WTC11 (cell line): ENCODE measurements at regions not wholly inside any gene's neighbourhood (a gene's known extent, or its start where the extent isn't known, plus 50 kb on each side); places are given as distances from the start of the nearest gene placed in this dataset.
A peak's percentile ranks its signal among the peaks of the same experiment; 100 is the strongest.

Source experiments
- ATAC-seq: fragments of 200-7000 bp; cut with Tn5 transposase; 2 replicates; pipeline ENCODE4 v1.10.0; 2021; ENCODE audit warnings: mild to moderate bottlenecking, moderate library complexity
- CTCF ChIA-PET: fragments of 300-600 bp; sonication (Branson Sonifier 250); formaldehyde crosslinking; loops from one replicate; lab custom pipeline; 2021; ENCODE audit warnings: antibody characterized with exemption; lab: Charles Lee
- POLR2A ChIA-PET: fragments of 350-600 bp; sonication (Branson Sonifier 250); formaldehyde crosslinking; loops from one replicate; lab custom pipeline; 2021; ENCODE audit warnings: antibody characterized with exemption; lab: Charles Lee
- DNase-seq: peaks from one replicate; pipeline ENCODE4 v3.0.0; 2021; ENCODE audit warnings: low spot score
- H3K27ac Mint-ChIP-seq: 2 replicates; pipeline ENCODE4 v1.8.0; 2021; ENCODE audit warnings: mixed read lengths
- H3K27me3 Mint-ChIP-seq: 2 replicates; pipeline ENCODE4 v1.8.0; 2021; ENCODE audit warnings: low read depth, mild to moderate bottlenecking, moderate library complexity, mixed read lengths
- H3K36me3 Mint-ChIP-seq: 2 replicates; pipeline ENCODE4 v1.8.0; 2021; ENCODE audit warnings: mixed read lengths
- H3K4me1 Mint-ChIP-seq: 2 replicates; pipeline ENCODE4 v1.8.0; 2022; ENCODE audit warnings: mixed read lengths
- H3K4me3 Mint-ChIP-seq: 2 replicates; pipeline ENCODE4 v1.8.0; 2021; ENCODE audit warnings: mild to moderate bottlenecking, moderate library complexity, mixed read lengths
- H3K9me3 Mint-ChIP-seq: 2 replicates; pipeline ENCODE4 v1.8.0; 2021; ENCODE audit warnings: mixed read lengths
- ATF2 ChIP-seq: sonication (generic); formaldehyde crosslinking; IDR thresholded peaks from 2 replicates; pipeline ENCODE4 v1.8.1; 2022; ENCODE audit warnings: low read depth, missing genetic modification reagents, borderline replicate concordance
- CTCF ChIP-seq: fragments of 200-600 bp; IDR thresholded peaks from 2 replicates; pipeline ENCODE4 v1.8.0; 2022; ENCODE audit warnings: antibody characterized with exemption
- E2F5 ChIP-seq: sonication (generic); formaldehyde crosslinking; IDR thresholded peaks from 2 replicates; pipeline ENCODE4 v1.8.1; 2022; ENCODE audit warnings: mild to moderate bottlenecking, moderate library complexity, missing genetic modification reagents
- ELF4 ChIP-seq: sonication (generic); formaldehyde crosslinking; IDR thresholded peaks from 2 replicates; pipeline ENCODE4 v1.8.1; 2022; ENCODE audit warnings: low read depth, mild to moderate bottlenecking, moderate library complexity, missing genetic modification reagents
- EMX1 ChIP-seq: fragments of 250-450 bp; sonication (Bioruptor Pico); IDR thresholded peaks from 2 replicates; pipeline ENCODE4 v1.8.0; 2021; ENCODE audit warnings: mild to moderate bottlenecking
- FOXJ3 ChIP-seq: sonication (generic); formaldehyde crosslinking; IDR thresholded peaks from 2 replicates; pipeline ENCODE4 v1.9.0; 2021; ENCODE audit warnings: missing genetic modification reagents, mild to moderate bottlenecking, borderline replicate concordance
- GABPB1 ChIP-seq: sonication (generic); formaldehyde crosslinking; IDR thresholded peaks from 2 replicates; pipeline ENCODE4 v1.8.1; 2023; ENCODE audit warnings: mild to moderate bottlenecking, missing genetic modification reagents
- IRF1 ChIP-seq: sonication (generic); formaldehyde crosslinking; IDR thresholded peaks from 2 replicates; pipeline ENCODE4 v1.8.0; 2023; ENCODE audit warnings: missing genetic modification reagents
- IRF2 ChIP-seq: sonication (generic); formaldehyde crosslinking; IDR thresholded peaks from 2 replicates; pipeline ENCODE4 v1.8.0; 2022; ENCODE audit warnings: low read depth, missing genetic modification reagents, borderline replicate concordance
- JUN ChIP-seq: sonication (generic); formaldehyde crosslinking; IDR thresholded peaks from 2 replicates; pipeline ENCODE4 v1.8.0; 2023; ENCODE audit warnings: mild to moderate bottlenecking, missing genetic modification reagents
- MAX ChIP-seq: sonication (generic); formaldehyde crosslinking; IDR thresholded peaks from 2 replicates; pipeline ENCODE4 v1.8.0; 2022; ENCODE audit warnings: mild to moderate bottlenecking, missing genetic modification reagents
- MYBL2 ChIP-seq: sonication (generic); formaldehyde crosslinking; IDR thresholded peaks from 2 replicates; pipeline ENCODE4 v1.8.1; 2023; ENCODE audit warnings: mild to moderate bottlenecking, moderate library complexity, missing genetic modification reagents
- NFATC4 ChIP-seq: fragments of 250-450 bp; sonication (Bioruptor Pico); IDR thresholded peaks from 2 replicates; pipeline ENCODE4 v1.9.0; 2021; ENCODE audit warnings: mild to moderate bottlenecking
- NFE2L1 ChIP-seq: sonication (generic); formaldehyde crosslinking; IDR thresholded peaks from 2 replicates; pipeline ENCODE4 v1.8.1; 2023; ENCODE audit warnings: missing genetic modification reagents
- NFYB ChIP-seq: sonication (generic); formaldehyde crosslinking; conservative IDR thresholded peaks from 2 replicates; pipeline ENCODE4 v1.8.0; 2022; ENCODE audit warnings: low read depth, missing genetic modification reagents
- PRRX2 ChIP-seq: fragments of 250-450 bp; sonication (Bioruptor Pico); IDR thresholded peaks from 2 replicates; pipeline ENCODE4 v1.8.0; 2021; ENCODE audit warnings: mild to moderate bottlenecking
- RORB ChIP-seq: fragments of 250-450 bp; sonication (Bioruptor Pico); IDR thresholded peaks from 2 replicates; pipeline ENCODE4 v1.9.0; 2021; ENCODE audit warnings: mild to moderate bottlenecking
- TP53 ChIP-seq: sonication (generic); formaldehyde crosslinking; IDR thresholded peaks from 2 replicates; pipeline ENCODE4 v1.8.1; 2023; ENCODE audit warnings: mild to moderate bottlenecking, missing genetic modification reagents
- ZBTB21 ChIP-seq: sonication (generic); formaldehyde crosslinking; IDR thresholded peaks from 2 replicates; pipeline ENCODE4 v1.8.1; 2023; ENCODE audit warnings: mild to moderate bottlenecking, missing genetic modification reagents, borderline replicate concordance
- ZMAT4 ChIP-seq: fragments of 250-450 bp; sonication (Bioruptor Pico); IDR thresholded peaks from 2 replicates; pipeline ENCODE4 v1.9.0; 2021; ENCODE audit warnings: mild to moderate bottlenecking
- ZNF219 ChIP-seq: sonication (generic); formaldehyde crosslinking; IDR thresholded peaks from 2 replicates; pipeline ENCODE4 v1.8.0; 2023; ENCODE audit warnings: missing genetic modification reagents, mild to moderate bottlenecking, borderline replicate concordance
- ZNF263 ChIP-seq: sonication (generic); formaldehyde crosslinking; IDR thresholded peaks from 2 replicates; pipeline ENCODE4 v1.8.1; 2022; ENCODE audit warnings: low read depth, mild to moderate bottlenecking, moderate library complexity, missing genetic modification reagents
- ZNF512 ChIP-seq: sonication (generic); formaldehyde crosslinking; IDR thresholded peaks from 2 replicates; pipeline ENCODE4 v1.8.1; 2022; ENCODE audit warnings: missing genetic modification reagents, borderline replicate concordance

- H3K27me3 Mint-ChIP-seq: no peaks in the 10 kb centered on the region
- TF ChIP-seq ZNF512 (CRISPR knock-in tag): no peak
- no peak for TF ChIP-seq RORB (CRISPR knock-in tag)
- no peak for TF ChIP-seq JUN (CRISPR knock-in tag)
- TF ChIP-seq PRRX2 (CRISPR knock-in tag): no peak
- no peak for TF ChIP-seq GABPB1 (CRISPR knock-in tag)
- TF ChIP-seq NFATC4 (CRISPR knock-in tag): no peak
- no peak for TF ChIP-seq ATF2 (CRISPR knock-in tag)
- TF ChIP-seq ZNF219 (CRISPR knock-in tag): no peak
- TF ChIP-seq NFE2L1 (CRISPR knock-in tag): no peak
- TF ChIP-seq, all 79 proteins: peak for 0
- Mint-ChIP-seq H3K4me1 (peaks cover 35% of the 10 kb centered on the region), H3K4me3 (no peak overlapping the region), H3K36me3 (peaks cover 6% of the 10 kb centered on the region), H3K27ac (peak overlapping the region; percentile 76; the same call in 1 of the 2 replicates), H3K9me3 (peaks cover 10% of the 10 kb centered on the region)
- CTCF ChIA-PET: interaction anchor here (1.2 kb wide), 1 partner anchor 9 kb away, joined by 4 read pairs; no protein-coding TSS in a partner anchor
- ATAC-seq: peak; percentile 76
- DNase-seq: no peak
- POLR2A ChIA-PET: no interaction called here
Measured at GRCh38 chr2:166764216-166764615, 124.1 kb upstream of the XIRP2 start.

- DNase-seq: no peak
- TF ChIP-seq MAX (CRISPR knock-in tag) (no peak), ZMAT4 (CRISPR knock-in tag) (no peak), ELF4 (CRISPR knock-in tag) (no peak), ZBTB21 (no peak), FOXJ3 (no peak), CTCF (no peak), ZNF263 (CRISPR knock-in tag) (no peak), IRF1 (CRISPR knock-in tag) (no peak), RORB (CRISPR knock-in tag) (no peak), NFYB (CRISPR knock-in tag) (no peak), TP53 (no peak), IRF2 (CRISPR knock-in tag) (no peak), ATF2 (CRISPR knock-in tag) (no peak), MYBL2 (CRISPR knock-in tag) (no peak), EMX1 (no peak), E2F5 (no peak)
- peaks cover 4% of the 10 kb centered on the region for H3K36me3 Mint-ChIP-seq
- peaks cover 33% of the 10 kb centered on the region for H3K4me1 Mint-ChIP-seq
- 0 out of 2 replicates have a peak overlapping the region, but pooled peaks have one; percentile 23 for H3K27ac Mint-ChIP-seq
- H3K9me3 Mint-ChIP-seq: peaks cover 3% of the 10 kb centered on the region; the same call in 1 of the 2 replicates
- no peak for ATAC-seq
- ChIA-PET CTCF (no interaction called here), POLR2A (interaction anchor here (1.0 kb wide), 1 partner anchor 10 kb away, joined by 3 read pairs; no protein-coding TSS in a partner anchor)
- H3K27me3 Mint-ChIP-seq: no peaks in the 10 kb centered on the region
- no peak overlapping the region for H3K4me3 Mint-ChIP-seq
Measured at GRCh38 chr2:166762746-166763145, 125.5 kb upstream of the XIRP2 start.
